ENCODE measurements at regions not wholly inside any gene's neighbourhood (a gene's known extent, or its start where the extent isn't known, plus 50 kb on each side); places are given as distances from the start of the nearest gene placed in this dataset.
"Not testable (repeated sequence)": the region's sequence is repeated elsewhere in the genome, so short reads cannot be mapped to it uniquely, and the experiment has no call there.

DNA sequence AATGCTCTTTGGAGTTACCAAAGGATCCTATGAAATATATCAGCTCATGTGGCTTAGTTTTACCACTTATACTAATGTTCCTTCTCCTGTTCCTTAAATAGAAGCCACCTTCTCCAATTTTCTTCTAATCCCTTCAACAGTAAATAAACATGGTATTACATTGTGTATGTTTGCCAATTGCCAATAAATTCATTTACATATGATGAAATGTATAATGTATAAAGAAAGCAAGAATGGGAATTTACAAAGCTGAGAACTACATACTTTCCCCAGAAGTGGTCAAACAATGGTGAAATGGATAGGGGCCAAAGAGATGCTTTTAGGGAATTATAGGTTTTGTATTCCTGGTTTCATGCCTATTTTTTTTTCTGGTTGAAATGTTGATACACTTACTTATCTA lies 894.2 kb upstream of the CRIM1 start:
- DNase-seq (ENCODE audit: low spot score), result no peak

DNA sequence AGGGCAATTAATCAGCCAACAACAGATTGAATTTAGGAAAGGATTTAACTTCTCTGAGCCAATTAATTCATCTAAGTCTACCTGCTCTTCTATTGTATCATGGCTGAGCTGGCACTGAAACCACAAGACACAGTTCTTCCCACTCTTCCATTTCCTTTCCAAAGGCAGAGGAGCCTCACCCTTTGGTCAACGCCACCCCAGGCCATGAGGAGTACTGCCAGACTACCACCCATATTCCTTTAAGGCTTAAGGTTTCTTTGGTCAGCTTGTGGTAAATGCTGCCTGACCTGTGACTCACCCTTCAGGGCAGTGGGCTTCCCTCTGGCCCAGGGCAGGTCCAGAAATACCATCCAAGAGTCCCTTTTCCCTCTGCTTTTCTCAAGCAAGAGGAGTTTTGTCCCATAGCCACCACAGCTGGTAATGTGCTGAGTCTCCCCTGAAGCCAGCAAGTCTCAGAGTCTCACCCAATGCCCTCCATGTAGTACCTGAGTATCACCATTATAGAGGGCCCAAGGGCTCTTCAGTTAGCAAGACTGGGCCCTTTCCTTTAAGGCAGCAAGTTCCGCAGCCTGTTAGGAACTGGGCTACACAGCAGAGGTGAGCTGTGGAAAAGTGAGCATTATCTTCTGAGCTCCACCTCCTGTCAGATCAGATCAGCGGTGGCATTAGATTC lies 900.5 kb upstream of the CRIM1 start:
- no peak for DNase-seq (ENCODE audit: low spot score)

DNA sequence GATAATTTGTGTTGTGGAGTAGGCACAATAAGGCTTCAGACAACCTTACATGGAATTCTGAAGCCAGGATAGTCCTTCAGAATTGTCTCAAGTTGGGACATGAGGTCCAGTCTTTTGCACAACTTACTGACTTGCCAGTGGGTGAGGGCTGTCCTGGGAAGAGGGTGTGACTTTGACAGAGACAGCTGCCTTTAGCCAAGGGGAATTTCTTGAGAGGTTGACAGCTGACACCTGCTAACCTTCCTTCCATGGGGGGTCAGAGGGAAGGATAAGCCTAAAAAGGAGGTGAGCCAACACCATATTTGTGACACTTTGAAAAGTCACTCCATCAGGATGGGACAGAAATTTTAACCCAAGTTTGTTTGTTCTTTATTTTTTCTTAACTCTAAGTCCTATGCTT lies 907.8 kb upstream of the CRIM1 start:
- no peak for DNase-seq (ENCODE audit: low spot score)

DNA sequence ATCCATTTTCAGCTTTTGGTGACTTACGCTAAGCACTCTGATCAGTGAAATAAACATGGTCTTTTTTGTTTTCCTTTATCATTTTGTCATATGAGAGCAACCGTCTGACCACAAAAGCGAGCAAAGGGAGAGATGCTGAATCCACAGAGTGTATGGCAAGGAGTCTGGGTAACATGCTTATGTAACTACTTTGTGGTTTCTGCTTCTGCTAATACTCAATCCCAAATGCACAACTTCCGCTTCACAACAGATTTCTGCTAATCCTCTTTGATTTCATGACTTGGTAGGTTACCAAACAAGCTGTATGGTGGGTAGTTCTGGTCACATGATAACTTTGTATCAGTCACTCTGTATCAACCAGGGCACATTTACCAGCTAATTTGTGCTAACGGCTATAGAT lies 908.4 kb upstream of the CRIM1 start:
- no peak for DNase-seq (ENCODE audit: low spot score)

DNA sequence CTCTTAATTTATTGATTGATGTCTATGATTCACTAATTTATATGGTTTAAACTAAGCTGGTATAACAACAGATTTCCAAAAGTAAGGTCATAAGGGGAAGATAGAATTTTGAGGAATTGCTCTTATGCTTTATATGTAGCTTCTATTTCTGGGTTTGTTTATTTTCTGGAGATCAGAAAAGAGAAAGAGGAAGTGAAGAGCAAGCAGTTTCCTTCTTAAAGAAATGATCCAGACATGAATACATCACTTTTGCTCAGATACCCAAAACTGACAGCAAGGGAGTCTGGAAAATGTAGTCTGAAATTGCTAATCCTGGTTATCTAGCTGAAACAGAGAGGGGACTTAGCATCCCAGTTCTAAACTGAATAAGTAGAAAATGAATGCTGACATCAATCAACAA lies 912.5 kb upstream of the CRIM1 start:
- DNase-seq (ENCODE audit: low spot score), result no peak

DNA sequence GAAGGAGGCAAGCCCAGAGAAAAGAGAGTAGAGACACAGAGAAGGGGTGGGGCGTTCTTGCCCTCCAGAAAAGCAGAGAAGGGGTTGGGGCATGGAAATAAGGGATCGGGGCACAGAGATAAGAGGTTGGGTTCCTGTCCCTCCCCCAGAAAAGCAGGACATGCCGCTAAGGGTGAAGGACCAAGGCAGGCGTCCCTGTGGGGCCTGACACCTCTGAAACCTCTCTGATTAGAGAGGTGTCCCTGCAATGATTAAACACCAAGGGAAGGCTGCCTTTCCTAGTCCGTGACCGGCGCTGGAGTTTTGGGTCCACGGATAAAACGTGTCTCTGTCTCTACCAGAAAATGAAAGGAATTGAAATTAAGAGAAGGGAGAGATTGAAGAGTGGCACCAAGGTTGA lies 914.0 kb upstream of the CRIM1 start:
- not testable (repeated sequence) for DNase-seq (ENCODE audit: low spot score)

DNA sequence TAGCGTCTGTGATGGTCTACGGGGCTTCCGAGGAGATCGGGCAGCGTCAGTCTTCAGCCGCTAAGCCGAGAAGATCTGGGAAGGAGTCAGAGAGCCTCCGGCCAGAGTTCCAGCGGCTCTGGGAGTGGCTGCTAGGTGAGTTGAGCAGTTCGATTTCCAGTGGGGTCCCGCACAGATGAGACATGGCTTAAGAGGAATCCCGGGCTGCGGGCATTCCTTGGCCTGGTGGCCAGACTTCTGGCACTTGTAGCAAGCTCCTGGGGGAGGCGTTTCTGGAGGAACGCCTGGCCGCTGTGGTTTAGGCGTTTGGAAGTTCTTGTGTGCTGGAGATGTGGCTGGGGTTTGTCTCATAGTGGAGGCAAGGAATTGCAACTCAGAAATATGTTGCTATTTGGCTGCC lies 915.3 kb upstream of the CRIM1 start:
- DNase-seq (ENCODE audit: low spot score), result not testable (repeated sequence)

DNA sequence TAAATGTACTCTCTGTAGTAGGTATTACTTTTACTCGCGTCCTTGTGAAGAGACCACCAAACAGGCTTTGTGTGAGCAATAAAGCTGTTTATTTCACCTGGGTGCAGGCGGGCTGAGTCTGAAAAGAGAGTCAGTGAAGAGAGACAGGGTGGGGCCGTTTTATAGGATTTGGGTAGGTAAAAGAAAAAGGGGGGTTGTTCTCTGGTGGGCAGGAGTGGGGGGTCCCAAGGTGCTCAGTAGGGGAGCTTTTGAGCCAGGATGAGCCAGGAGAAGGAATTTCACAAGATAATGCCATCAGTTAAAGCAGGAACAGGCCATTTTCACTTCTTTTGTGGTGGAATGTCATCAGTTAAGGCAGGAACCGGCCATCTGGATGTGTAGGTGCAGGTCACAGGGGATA lies 918.7 kb upstream of the CRIM1 start:
- DNase-seq (ENCODE audit: low spot score), result not testable (repeated sequence)

DNA sequence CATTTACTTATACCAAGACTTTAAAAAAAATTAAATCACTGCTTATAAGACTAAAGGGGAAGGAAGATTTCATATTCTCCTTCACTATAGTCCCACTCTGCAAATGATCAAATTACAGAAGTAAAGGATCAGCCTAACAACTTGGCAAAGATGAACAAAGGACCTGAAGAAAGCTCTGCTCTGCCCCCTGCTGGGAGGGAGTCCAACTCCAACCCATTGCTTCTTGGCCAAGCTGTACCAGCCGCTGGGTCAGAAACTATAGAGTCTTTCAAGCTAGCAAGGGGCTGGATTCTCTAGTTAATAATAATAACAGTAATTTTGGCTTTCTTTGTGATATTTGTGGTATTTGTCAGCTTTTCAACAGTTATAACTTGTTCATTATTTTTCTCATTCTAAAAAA lies 927.0 kb upstream of the CRIM1 start:
- DNase-seq (ENCODE audit: low spot score), result no peak

DNA sequence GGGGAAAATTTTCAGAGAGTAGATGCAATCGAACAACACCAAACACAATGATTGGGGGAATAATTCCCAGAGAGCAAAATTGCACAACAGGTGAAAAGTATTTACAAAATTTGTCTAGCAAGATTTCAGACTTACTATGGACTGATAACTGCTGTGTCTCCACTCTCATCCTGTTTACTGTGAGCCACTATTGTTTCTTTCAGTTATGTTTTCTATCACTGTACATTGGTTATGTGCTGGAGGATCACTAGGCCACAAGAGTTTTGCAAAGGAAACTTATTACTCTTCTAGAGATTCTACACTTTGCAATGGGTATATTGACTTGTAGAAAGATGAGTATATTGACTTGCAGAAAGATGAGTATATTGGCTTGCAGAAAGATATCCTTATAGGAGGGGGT lies 934.1 kb upstream of the CRIM1 start:
- no peak for DNase-seq (ENCODE audit: low spot score)

DNA sequence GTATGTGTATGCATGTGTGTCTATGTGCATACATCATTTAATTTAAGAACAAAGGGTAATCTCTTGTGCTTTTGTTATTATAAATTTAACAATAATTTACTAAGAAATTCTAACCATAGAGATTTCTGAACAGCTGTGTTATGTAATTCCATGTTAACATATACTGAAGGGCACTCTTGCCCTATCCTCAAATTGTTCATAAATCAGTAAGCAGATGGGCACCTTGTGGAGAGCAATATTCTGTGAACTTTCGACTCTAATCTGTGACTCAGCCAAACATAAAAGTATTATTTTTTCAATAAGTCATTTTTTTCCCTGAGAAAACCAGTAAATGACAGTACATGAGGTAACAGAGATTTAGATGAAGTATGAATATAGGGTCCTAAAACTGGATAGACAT lies 938.3 kb upstream of the CRIM1 start:
- DNase-seq (ENCODE audit: low spot score), result no peak

DNA sequence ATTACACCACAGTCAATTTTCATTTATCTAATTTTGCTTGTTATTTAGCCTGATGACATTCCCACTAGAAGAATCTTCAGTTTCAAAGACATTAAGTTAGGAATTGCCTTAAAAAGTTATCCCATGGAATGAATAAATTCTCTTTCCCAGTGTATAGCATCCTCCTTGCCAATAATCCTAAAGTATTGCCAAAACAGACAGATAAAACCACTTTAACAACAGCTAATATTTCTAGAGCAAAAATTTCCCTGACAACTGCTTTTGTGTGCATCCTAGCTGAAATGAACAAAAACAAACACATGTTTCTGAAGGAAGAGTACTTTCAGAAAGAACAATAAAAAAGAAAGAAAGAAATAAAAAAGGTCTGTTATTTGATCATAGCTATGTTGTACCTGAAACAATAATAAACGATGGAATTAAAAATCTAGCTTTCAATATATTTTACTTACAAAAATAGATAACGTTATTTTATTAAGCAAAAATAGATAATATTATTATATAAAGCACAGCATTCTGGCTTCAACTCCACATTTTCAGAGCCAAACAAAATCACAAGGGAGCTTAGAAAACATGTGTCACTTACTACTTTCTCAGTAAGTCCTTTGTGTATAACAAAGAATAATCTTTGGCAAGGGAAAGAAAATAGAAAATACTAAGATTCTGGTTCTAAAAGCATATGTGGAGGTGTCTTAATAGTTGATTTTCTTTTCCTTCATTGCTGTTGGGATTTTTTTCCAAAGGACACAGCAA lies 939.0 kb upstream of the CRIM1 start:
- no peak for DNase-seq (ENCODE audit: low spot score)

DNA sequence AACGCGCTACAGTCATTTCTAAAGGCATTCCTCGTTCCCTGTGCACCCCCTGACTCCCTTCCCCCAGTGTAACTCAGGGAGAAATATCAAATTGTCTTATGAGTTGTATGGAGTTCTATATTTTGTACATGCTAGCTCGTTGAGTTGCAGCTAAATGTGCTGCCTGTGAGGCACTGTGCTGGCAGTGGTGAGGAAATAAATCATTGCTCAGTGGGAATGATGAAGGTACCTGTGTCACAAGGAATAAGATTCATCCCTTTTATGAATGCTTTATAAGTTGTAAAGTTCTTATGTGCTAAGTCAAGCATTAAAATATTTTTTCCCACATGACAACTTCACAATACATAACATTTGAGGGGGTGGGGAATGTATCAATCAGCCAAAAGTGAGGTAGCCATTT lies 939.6 kb upstream of the CRIM1 start:
- DNase-seq (ENCODE audit: low spot score), result no peak

DNA sequence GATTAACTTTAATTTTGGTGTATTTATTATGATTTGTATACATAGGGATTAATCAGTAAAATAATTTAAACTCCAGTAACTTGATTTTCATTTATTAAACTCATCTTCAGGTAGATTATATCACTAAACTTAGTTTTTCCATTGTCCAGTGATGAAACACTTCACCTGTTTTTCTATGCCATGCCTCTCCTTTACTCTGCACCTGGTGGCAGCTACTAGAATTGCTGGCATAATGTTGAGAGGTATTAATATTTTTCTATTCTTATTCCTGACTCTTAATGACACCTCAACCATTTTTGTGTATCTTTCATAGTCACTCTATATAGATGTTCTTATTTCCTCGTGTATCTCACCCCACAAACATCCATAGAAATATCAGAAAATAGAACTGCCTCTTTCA lies 940.3 kb upstream of the CRIM1 start:
- DNase-seq (ENCODE audit: low spot score), result no peak

DNA sequence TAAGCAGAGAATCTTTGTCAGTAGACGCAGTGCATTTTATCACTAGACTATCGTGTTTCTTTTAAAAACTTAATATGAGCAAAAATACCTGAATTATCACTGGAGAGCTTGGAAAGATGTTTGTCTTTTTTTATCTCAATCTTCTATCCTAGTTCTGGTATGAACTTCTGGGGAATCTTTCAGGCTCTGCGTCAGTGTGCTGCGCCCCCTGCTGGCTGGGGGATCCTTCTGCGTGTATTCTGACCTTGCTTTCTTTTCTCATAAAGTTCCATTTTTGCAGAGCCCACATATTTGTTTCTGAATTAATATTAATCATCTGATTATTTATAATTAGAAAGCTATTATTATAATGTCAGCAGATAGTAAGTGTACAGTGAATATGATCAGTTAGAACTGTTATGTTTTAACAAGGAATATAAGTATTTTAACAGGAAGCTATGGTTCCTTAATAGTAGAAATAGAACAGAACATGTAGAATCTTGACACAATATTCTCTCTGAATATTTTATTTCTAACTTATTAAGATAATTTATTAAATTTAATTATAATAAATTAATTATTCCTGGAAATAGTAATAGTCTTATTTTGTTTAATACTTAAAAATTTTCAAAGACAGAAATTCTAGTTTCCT lies 945.0 kb upstream of the CRIM1 start:
- no peak for DNase-seq (ENCODE audit: low spot score)

DNA sequence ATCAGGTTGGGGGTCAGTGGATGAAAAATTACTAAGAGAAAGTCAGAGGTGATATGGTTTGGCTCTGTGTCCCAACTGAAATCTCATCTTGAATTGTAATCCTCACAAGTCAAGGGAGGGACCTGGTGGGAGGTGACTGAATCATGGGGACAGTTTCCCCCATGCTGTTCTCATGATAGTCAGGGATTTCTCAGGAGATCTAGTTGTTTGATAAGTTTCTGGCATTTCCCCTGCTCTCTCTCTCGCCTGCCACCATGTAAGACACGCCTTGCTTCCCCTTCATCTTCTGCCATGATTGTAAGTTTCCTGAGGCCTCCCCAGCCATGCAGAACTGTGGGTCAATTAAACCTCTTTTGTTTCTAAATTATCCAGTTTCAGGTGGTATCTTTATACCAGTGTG lies 945.8 kb upstream of the CRIM1 start:
- no peak for DNase-seq (ENCODE audit: low spot score)

DNA sequence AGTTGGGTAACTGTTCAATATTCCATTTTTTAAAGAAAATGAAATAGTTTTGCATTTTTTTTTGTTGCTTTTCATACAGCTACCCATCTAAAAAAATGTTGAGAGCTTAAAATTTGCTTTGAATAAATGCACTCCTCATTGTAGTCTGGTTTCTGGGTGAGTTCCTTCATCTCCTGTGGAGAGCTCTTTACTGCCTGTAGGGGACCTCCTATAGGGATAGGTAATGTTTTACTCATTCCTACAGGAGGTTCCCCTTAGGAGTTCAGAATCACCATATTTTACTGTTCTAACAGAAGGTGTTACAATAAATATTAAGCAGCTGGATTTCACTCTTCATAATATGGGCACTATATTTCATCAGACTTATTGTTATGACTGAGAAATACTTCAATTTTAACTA lies 947.3 kb upstream of the CRIM1 start:
- no peak for DNase-seq (ENCODE audit: low spot score)

DNA sequence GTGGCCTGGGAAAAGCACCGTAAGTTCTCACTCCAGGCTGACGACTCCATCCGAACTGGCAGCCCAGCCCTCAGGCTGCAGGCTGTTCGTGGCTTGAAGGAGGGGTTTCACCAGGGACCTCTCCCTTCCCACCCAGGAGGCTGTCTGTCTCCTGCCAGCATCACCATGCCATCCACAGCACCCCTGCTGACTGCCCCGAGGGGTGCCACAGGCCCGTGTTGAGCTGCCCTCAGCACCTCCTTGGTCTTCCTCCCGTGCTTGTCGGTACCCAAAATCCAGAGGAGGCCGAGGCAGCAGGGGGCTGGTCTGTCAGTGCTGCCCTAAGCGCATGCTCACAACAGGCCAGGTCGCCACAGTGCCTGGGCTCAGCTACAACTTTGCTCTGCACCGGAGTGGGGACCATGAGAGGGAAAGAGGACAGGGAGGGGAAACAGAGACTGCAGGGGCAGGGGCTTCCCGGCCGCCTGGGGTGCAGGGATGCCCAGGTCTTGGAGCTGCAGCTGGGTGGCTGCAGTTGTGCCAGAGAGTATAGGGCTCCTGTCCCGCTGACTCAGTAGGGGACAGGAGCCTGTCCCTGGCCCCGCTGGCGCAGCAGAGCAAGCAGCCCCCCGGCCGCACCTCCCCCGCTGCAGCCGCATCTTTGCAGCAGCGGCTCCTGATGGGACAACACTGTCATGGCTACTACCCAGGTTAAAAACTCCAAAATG lies 963.7 kb upstream of the CRIM1 start:
- no peak for DNase-seq (ENCODE audit: low spot score)

DNA sequence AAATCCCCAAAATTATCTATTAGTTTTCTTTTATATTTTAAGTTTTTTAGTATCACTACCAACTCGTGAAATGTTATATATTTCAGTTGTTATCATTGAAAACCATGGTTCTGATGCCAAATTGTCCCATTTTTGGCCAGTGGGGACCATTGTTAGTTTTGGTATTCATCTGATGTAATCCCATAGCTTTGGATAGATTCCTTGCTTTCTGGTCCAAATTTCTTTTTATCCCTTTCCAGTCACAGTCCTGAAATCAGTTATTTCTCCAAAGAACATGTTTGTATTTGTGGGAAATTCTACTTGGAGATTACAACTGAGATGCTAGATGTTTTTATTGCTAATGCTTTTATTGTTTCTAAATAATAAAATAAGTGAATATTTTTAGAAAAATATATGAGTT lies 976.8 kb upstream of the CRIM1 start:
- no peak for DNase-seq (ENCODE audit: low spot score)

DNA sequence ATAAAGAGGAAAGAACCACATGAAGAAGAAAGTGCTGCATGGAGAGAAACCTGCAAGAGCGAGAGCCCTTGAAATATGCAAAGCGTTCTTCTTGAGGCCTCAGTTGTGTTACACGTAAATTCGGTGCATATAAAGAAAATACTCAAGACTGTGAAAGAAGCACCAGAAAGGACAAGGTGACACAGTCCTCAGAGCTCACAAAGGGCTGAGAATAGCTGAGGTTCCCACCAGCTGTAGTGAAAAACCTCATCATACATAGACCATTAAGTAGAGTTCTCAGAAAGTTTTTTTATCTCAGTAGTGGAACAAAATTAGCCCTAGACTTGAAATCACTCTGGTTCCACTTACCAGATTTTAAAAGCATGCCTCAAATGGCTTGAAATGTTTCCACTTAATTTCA lies 980.7 kb upstream of the CRIM1 start:
- no peak for DNase-seq (ENCODE audit: low spot score)

DNA sequence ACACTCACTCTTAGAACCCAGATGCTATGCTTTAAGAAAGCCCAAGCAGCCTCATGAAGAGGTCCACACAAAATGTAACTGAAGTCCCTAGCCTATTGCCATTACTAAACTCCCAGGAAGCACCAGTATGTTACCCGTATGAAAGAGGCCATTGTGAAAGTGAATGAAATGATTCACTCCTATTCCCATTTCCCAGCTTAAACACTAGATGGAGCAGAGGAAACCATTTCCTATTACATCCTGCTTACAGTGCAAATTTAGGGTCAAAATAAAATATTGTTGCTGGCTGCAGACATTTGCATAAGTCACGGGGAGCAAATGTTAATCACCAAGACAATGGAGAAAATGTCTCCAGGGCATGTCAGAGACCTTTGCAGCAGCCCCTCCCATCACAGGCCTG lies 989.7 kb upstream of the CRIM1 start:
- no peak for DNase-seq (ENCODE audit: low spot score)

DNA sequence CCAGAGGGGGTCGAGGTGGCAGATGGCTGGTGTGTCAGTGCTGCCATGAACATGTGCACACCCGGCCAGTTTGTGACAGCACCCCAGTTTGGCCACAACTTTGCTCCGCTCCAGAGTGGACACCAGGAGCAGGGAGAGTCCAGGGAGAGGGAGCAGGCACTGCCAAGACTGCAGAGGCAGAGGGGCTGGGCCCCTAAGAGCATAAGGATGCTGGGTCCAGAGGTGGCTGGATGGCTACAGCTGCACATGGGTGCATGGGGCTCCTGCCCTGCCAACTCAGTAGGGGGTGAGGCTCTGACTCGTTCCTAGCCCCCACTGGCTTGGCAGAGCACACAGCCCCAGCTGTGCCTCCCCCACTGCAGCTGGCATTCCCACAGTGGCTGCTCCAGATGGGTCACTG lies 999.2 kb upstream of the CRIM1 start:
- no peak for DNase-seq (ENCODE audit: low spot score)

Data from mesenteric fat pad (tissue), 1 donor.